HCT116 (cell line): ENCODE measurements at regions not wholly inside any gene's neighbourhood (a gene's known extent, or its start where the extent isn't known, plus 50 kb on each side); places are given as distances from the start of the nearest gene placed in this dataset.

Source experiments
- ATAC-seq: fragments of 200-7000 bp; cut with Tn5 transposase; 2 replicates; pipeline ENCODE4 v1.9.1; 2020; ENCODE audit warnings: mild to moderate bottlenecking, moderate library complexity
- BruUV-seq: library from RNA; stranded (reverse); fragments of 400-500 nt; replicated peaks from 2 replicates; lab custom pipeline; 2021; lab: Mats Ljungman, UMichigan
- CTCF ChIA-PET: fragments of 300-600 bp; sonication (Branson Sonifier 250); formaldehyde crosslinking; loops from one replicate; lab custom pipeline; 2021; ENCODE audit warnings: antibody characterized with exemption; lab: Charles Lee
- POLR2A ChIA-PET: fragments of 300-600, 350-600 bp; sonication (Branson Sonifier 250); formaldehyde crosslinking; loops from one replicate; lab custom pipeline; 2021; ENCODE audit warnings: antibody characterized with exemption; lab: Charles Lee
- RAD21 ChIA-PET, 2 experiments: fragments of 300-600 bp; sonication (Branson Sonifier 250); formaldehyde crosslinking; loops; one replicate each; lab custom pipeline; 2023; ENCODE audit warnings: low total read pairs in 2 of 2; ENCODE audit not compliant: uncharacterized antibody in 2 of 2, unreplicated experiment in 2 of 2, low non-redundant PET in 1 of 2; lab: Charles Lee
- DNase-seq: peaks from one replicate; pipeline ENCODE4 v3.0.0-alpha.2; 2010; ENCODE audit warnings: low read depth, low spot score
- H2AFZ ChIP-seq: fragments of 200-600 bp; shearing (Covaris generic), sonication (generic); 2 replicates; pipeline ENCODE4 v1.6.1; 2017; ENCODE audit warnings: low read depth, mixed run types, mixed read lengths, antibody characterized with exemption, low read length; ENCODE audit not compliant: poor library complexity, severe bottlenecking
- H3K27ac ChIP-seq: 2 replicates; pipeline ENCODE4 v1.5.1; 2012; ENCODE audit warnings: low read depth, low read length
- H3K27me3 ChIP-seq: fragments of 200-600 bp; sonication (generic); 2 replicates; pipeline ENCODE4 v1.6.1; 2016; ENCODE audit warnings: mixed run types, low read length, mixed read lengths; ENCODE audit not compliant: insufficient read depth
- H3K36me3 ChIP-seq, 2 experiments: fragments of 200-500 bp in 1 of 2; fragments of 200-600 bp in 1 of 2; sonication (Bioruptor generic) in 1 of 2; sonication (generic) in 1 of 2; 2 replicates each; pipeline versions ENCODE4 v1.5.1 to v1.6.1; 2014 to 2016; ENCODE audit warnings: low read length in 2 of 2, inconsistent platforms in 1 of 2, mixed read lengths in 1 of 2, mixed run types in 1 of 2; ENCODE audit not compliant: insufficient read depth in 2 of 2, control insufficient read depth in 1 of 2
- H3K4me1 ChIP-seq, 2 experiments: fragments of 200-600 bp in 1 of 2; sonication (generic) in 1 of 2; 2 replicates each; pipeline versions ENCODE4 v1.5.1 to v1.6.1; 2012 to 2017; ENCODE audit warnings: low read length in 2 of 2, inconsistent platforms in 1 of 2, mild to moderate bottlenecking in 1 of 2, mixed read lengths in 1 of 2, mixed run types in 1 of 2, moderate library complexity in 1 of 2; ENCODE audit not compliant: insufficient read depth in 2 of 2, control insufficient read depth in 1 of 2
- H3K4me2 ChIP-seq: fragments of 200-600 bp; sonication (generic); 2 replicates; pipeline ENCODE4 v1.6.1; 2017; ENCODE audit warnings: mixed run types, low read length, mixed read lengths
- H3K4me3 ChIP-seq, 2 experiments: fragments of 200-600 bp in 1 of 2; sonication (generic) in 1 of 2; replicated peaks in 1 of 2; 2 replicates each; pipeline ENCODE4 v1.5.1; 2011 to 2016; ENCODE audit warnings: low read length in 2 of 2, control low read depth in 1 of 2, low read depth in 1 of 2, mild to moderate bottlenecking in 1 of 2, mixed read lengths in 1 of 2, mixed run types in 1 of 2
- H3K79me2 ChIP-seq: fragments of 200-600 bp; sonication (generic); 2 replicates; pipeline ENCODE4 v1.6.1; 2017; ENCODE audit warnings: mild to moderate bottlenecking, mixed run types, low read length, moderate library complexity, mixed read lengths; ENCODE audit not compliant: insufficient read depth
- H3K9ac ChIP-seq: fragments of 200-600 bp; sonication (generic); 2 replicates; pipeline ENCODE4 v1.6.1; 2016; ENCODE audit warnings: low read length, mixed read lengths
- H3K9me2 ChIP-seq: fragments of 200-600 bp; sonication (generic), shearing (Covaris generic); 2 replicates; pipeline ENCODE4 v1.6.1; 2017; ENCODE audit warnings: mixed run types, mild to moderate bottlenecking, moderate library complexity; ENCODE audit not compliant: insufficient read depth
- H3K9me3 ChIP-seq, 2 experiments: fragments of 200-500 bp in 1 of 2; fragments of 200-600 bp in 1 of 2; sonication (Bioruptor generic) in 1 of 2; sonication (generic) in 1 of 2; 2 replicates each; pipeline ENCODE4 v1.6.1; 2014 to 2017; ENCODE audit warnings: low read length in 2 of 2, mixed read lengths in 2 of 2, inconsistent platforms in 1 of 2, low read depth in 1 of 2, mild to moderate bottlenecking in 1 of 2, mixed run types in 1 of 2, moderate library complexity in 1 of 2; ENCODE audit not compliant: control insufficient read depth in 1 of 2, insufficient read depth in 1 of 2
- H4K20me1 ChIP-seq: fragments of 200-600 bp; sonication (generic), shearing (Covaris generic); 2 replicates; pipeline ENCODE4 v1.6.1; 2017; ENCODE audit warnings: mixed run types, mild to moderate bottlenecking, moderate library complexity; ENCODE audit not compliant: insufficient read depth
- EGR1 ChIP-seq: IDR thresholded peaks from 2 replicates; pipeline ENCODE4 v1.6.1; 2012; ENCODE audit warnings: low read depth
- EZH2phosphoT487 ChIP-seq: fragments of 200-600 bp; IDR thresholded peaks from 2 replicates; pipeline ENCODE4 v1.6.1; 2018; ENCODE audit warnings: antibody characterized with exemption, borderline replicate concordance
- FOSL1 ChIP-seq: IDR thresholded peaks from 2 replicates; pipeline ENCODE4 v1.6.1; 2012; ENCODE audit warnings: low read depth
- JUND ChIP-seq: IDR thresholded peaks from 2 replicates; pipeline ENCODE4 v1.6.1; 2012
- POLR2A ChIP-seq: IDR thresholded peaks from 2 replicates; pipeline ENCODE4 v1.7.0; 2011; ENCODE audit warnings: borderline replicate concordance; ENCODE audit not compliant: insufficient read depth, insufficient read length; ENCODE audit errors: extremely low read depth
- POLR2AphosphoS5 ChIP-seq: IDR thresholded peaks from 2 replicates; pipeline ENCODE4 v1.6.1; 2011; ENCODE audit warnings: mild to moderate bottlenecking, low read depth, low read length, moderate library complexity
- SP1 ChIP-seq: IDR thresholded peaks from 2 replicates; pipeline ENCODE4 v1.6.1; 2012; ENCODE audit warnings: low read depth
- TCF7L2 ChIP-seq: IDR thresholded peaks from 2 replicates; pipeline ENCODE4 v1.7.0; 2011; ENCODE audit warnings: borderline replicate concordance, inconsistent platforms; ENCODE audit not compliant: insufficient read depth, insufficient read length; ENCODE audit errors: extremely low read depth
- ZNF274 ChIP-seq: fragments of 200-500 bp; sonication (Bioruptor generic); IDR thresholded peaks from 2 replicates; pipeline ENCODE4 v1.6.1; 2014; ENCODE audit warnings: mild to moderate bottlenecking, low read depth, low read length, inconsistent platforms
- intact Hi-C: fragments of 100-400 bp; cut with micrococcal nuclease; formaldehyde crosslinking; loops from 2 replicates; pipeline ENCODE4 v1.10.0; 2022
- TF ChIP-seq, protein P1 (sequence below), 3 experiments: fragments of 200-600 bp in 1 of 3; sonication (generic) in 1 of 3; IDR thresholded peaks in 2 of 3; conservative IDR thresholded peaks in 1 of 3; 2 replicates each; pipeline ENCODE4 v1.5.1; 2012 to 2017; ENCODE audit warnings: low read depth in 2 of 3, low read length in 2 of 3, antibody characterized with exemption in 1 of 3, borderline replicate concordance in 1 of 3, control low read depth in 1 of 3, mild to moderate bottlenecking in 1 of 3, mixed read lengths in 1 of 3, mixed run types in 1 of 3, moderate library complexity in 1 of 3; ENCODE audit not compliant: insufficient read depth in 1 of 3
- TF ChIP-seq, protein P2 (sequence below): IDR thresholded peaks from 2 replicates; pipeline ENCODE4 v1.6.1; 2012; ENCODE audit warnings: low read depth
- TF ChIP-seq, protein P3 (sequence below): IDR thresholded peaks from 2 replicates; pipeline ENCODE4 v1.6.1; 2012
- TF ChIP-seq, protein P4 (sequence below): IDR thresholded peaks from 2 replicates; pipeline ENCODE4 v1.6.1; 2011; ENCODE audit warnings: mild to moderate bottlenecking, low read length, moderate library complexity; ENCODE audit not compliant: insufficient replicate concordance; ENCODE audit errors: extremely low read depth
- TF ChIP-seq, protein P5 (sequence below): IDR thresholded peaks from 2 replicates; pipeline ENCODE4 v1.6.1; 2012

DNA sequence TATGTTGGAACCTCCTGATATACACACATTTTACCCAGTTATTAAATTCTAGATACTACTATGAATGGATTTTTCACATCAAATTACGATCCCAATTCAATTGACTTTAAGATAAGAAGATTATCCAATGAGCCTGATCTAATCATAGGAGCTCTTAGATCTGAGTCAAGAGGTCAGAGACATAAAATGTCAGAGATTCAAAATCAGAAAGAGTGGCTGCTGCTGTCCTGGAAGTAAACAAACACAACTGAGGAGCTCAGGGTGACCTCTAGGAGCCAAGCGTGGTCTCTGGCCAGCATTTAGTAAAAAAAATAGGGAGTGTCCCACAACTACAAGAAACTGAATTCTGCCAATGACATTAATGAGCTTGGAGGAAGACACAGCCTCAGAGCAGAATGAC is 557.1 kb upstream of the CBLB start (continued):
- TF ChIP-seq, protein P1, sequence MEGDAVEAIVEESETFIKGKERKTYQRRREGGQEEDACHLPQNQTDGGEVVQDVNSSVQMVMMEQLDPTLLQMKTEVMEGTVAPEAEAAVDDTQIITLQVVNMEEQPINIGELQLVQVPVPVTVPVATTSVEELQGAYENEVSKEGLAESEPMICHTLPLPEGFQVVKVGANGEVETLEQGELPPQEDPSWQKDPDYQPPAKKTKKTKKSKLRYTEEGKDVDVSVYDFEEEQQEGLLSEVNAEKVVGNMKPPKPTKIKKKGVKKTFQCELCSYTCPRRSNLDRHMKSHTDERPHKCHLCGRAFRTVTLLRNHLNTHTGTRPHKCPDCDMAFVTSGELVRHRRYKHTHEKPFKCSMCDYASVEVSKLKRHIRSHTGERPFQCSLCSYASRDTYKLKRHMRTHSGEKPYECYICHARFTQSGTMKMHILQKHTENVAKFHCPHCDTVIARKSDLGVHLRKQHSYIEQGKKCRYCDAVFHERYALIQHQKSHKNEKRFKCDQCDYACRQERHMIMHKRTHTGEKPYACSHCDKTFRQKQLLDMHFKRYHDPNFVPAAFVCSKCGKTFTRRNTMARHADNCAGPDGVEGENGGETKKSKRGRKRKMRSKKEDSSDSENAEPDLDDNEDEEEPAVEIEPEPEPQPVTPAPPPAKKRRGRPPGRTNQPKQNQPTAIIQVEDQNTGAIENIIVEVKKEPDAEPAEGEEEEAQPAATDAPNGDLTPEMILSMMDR (IDR thresholded peaks at IDR 0.05 in 2 of 3, conservative IDR thresholded peaks at IDR 0.05 in 1 of 3; ENCODE audit: borderline replicate concordance in 1 of 3, insufficient read depth in 1 of 3, low read depth in 2 of 3, low read length in 2 of 3), result no peak
- TF ChIP-seq EGR1, result no peak
- no peak for TF ChIP-seq SP1

DNA sequence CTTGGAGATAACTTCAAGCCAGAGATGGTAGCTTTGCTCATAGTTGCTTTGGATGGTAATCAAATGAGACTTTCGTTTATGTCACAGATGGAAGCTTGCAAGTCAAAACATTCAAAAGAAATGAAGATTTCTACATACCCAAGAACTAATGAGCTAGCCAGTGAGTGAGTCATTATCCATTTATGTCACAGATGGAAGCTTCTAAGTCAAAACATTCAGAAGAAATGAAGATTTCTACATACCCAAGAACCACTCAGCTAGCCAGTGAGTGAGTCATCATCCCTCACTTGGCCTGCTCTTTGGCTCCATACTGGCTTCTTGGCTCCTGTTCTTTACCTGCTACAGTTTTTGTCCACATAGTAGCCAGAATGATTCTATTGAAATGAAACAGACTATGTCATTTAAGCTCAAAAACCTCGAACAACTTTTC is 559.8 kb upstream of the CBLB start:
- intact Hi-C loops, result no loop called here
- H3K9me2 ChIP-seq, result no peaks in the 10 kb centered on the region
- no peak overlapping the region for H2AFZ ChIP-seq
- no TSS peak for BruUV-seq
- H4K20me1 ChIP-seq, result no peaks in the 10 kb centered on the region
- peaks cover 0 to 7% of the 10 kb centered on the region in 2 experiments; a peak in 2 of 4 replicates for H3K4me1 ChIP-seq
- H3K27ac ChIP-seq, result no peak overlapping the region
- no peaks in the 10 kb centered on the region for H3K79me2 ChIP-seq
- H3K9me3 ChIP-seq, result no peaks in the 10 kb centered on the region
- H3K9ac ChIP-seq, result no peak overlapping the region
- ChIA-PET POLR2A (no interaction called here), CTCF (no interaction called here), RAD21 (no interaction called here)
- 0 out of 2 replicates have a peak, but pooled peaks have one; percentile 27 for ATAC-seq
- peak overlapping the region; percentile 14; the same call in 1 of the 2 replicates for H3K4me2 ChIP-seq
- no peak for DNase-seq
- H3K27me3 ChIP-seq, result no peaks in the 10 kb centered on the region
- H3K4me3 ChIP-seq, result no peak overlapping the region
- no peaks in the 10 kb centered on the region for H3K36me3 ChIP-seq
- TF ChIP-seq, protein P1 (IDR thresholded peaks at IDR 0.05 in 2 of 3, conservative IDR thresholded peaks at IDR 0.05 in 1 of 3; ENCODE audit: borderline replicate concordance in 1 of 3, insufficient read depth in 1 of 3, low read depth in 2 of 3, low read length in 2 of 3), result no peak
- TF ChIP-seq ZNF274 (no peak), POLR2A (no peak), TCF7L2 (no peak), POLR2AphosphoS5 (no peak), JUND (no peak), EZH2phosphoT487 (no peak), FOSL1 (no peak)
- TF ChIP-seq, protein P2, sequence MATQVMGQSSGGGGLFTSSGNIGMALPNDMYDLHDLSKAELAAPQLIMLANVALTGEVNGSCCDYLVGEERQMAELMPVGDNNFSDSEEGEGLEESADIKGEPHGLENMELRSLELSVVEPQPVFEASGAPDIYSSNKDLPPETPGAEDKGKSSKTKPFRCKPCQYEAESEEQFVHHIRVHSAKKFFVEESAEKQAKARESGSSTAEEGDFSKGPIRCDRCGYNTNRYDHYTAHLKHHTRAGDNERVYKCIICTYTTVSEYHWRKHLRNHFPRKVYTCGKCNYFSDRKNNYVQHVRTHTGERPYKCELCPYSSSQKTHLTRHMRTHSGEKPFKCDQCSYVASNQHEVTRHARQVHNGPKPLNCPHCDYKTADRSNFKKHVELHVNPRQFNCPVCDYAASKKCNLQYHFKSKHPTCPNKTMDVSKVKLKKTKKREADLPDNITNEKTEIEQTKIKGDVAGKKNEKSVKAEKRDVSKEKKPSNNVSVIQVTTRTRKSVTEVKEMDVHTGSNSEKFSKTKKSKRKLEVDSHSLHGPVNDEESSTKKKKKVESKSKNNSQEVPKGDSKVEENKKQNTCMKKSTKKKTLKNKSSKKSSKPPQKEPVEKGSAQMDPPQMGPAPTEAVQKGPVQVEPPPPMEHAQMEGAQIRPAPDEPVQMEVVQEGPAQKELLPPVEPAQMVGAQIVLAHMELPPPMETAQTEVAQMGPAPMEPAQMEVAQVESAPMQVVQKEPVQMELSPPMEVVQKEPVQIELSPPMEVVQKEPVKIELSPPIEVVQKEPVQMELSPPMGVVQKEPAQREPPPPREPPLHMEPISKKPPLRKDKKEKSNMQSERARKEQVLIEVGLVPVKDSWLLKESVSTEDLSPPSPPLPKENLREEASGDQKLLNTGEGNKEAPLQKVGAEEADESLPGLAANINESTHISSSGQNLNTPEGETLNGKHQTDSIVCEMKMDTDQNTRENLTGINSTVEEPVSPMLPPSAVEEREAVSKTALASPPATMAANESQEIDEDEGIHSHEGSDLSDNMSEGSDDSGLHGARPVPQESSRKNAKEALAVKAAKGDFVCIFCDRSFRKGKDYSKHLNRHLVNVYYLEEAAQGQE, result no peak
- TF ChIP-seq, protein P3, sequence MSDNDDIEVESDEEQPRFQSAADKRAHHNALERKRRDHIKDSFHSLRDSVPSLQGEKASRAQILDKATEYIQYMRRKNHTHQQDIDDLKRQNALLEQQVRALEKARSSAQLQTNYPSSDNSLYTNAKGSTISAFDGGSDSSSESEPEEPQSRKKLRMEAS, result no peak
- TF ChIP-seq, protein P4, sequence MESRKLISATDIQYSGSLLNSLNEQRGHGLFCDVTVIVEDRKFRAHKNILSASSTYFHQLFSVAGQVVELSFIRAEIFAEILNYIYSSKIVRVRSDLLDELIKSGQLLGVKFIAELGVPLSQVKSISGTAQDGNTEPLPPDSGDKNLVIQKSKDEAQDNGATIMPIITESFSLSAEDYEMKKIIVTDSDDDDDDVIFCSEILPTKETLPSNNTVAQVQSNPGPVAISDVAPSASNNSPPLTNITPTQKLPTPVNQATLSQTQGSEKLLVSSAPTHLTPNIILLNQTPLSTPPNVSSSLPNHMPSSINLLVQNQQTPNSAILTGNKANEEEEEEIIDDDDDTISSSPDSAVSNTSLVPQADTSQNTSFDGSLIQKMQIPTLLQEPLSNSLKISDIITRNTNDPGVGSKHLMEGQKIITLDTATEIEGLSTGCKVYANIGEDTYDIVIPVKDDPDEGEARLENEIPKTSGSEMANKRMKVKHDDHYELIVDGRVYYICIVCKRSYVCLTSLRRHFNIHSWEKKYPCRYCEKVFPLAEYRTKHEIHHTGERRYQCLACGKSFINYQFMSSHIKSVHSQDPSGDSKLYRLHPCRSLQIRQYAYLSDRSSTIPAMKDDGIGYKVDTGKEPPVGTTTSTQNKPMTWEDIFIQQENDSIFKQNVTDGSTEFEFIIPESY, result no peak
- TF ChIP-seq, protein P5, sequence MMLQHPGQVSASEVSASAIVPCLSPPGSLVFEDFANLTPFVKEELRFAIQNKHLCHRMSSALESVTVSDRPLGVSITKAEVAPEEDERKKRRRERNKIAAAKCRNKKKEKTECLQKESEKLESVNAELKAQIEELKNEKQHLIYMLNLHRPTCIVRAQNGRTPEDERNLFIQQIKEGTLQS, result no peak
